Ishikawa (cell line): ENCODE measurements at regions not wholly inside any gene's neighbourhood (a gene's known extent, or its start where the extent isn't known, plus 50 kb on each side); places are given as distances from the start of the nearest gene placed in this dataset.

Experiments used
- CEBPB ChIP-seq: IDR thresholded peaks from 2 replicates; pipeline ENCODE4 v1.6.1; 2012
- CREB1 ChIP-seq: IDR thresholded peaks from 2 replicates; pipeline ENCODE4 v1.6.1; 2012; ENCODE audit warnings: low read depth
- EGR1 ChIP-seq: IDR thresholded peaks from 2 replicates; pipeline ENCODE4 v1.6.1; 2012
- EP300 ChIP-seq: IDR thresholded peaks from 2 replicates; pipeline ENCODE4 v1.6.1; 2012; ENCODE audit warnings: borderline replicate concordance
- FOXM1 ChIP-seq: IDR thresholded peaks from 2 replicates; pipeline ENCODE4 v1.6.1; 2012; ENCODE audit warnings: low read depth, borderline replicate concordance
- MAX ChIP-seq: IDR thresholded peaks from 2 replicates; pipeline ENCODE4 v1.6.1; 2012
- NFIC ChIP-seq: IDR thresholded peaks from 2 replicates; pipeline ENCODE4 v1.6.1; 2012
- RAD21 ChIP-seq: IDR thresholded peaks from 2 replicates; pipeline ENCODE4 v1.6.1; 2012; ENCODE audit warnings: low read depth
- REST ChIP-seq: IDR thresholded peaks from 2 replicates; pipeline ENCODE4 v1.6.1; 2012; ENCODE audit warnings: low read depth, mild to moderate bottlenecking
- TAF1 ChIP-seq: IDR thresholded peaks from 2 replicates; pipeline ENCODE4 v1.6.1; 2012; ENCODE audit warnings: low read depth, mild to moderate bottlenecking
- TCF12 ChIP-seq: IDR thresholded peaks from 2 replicates; pipeline ENCODE4 v1.6.1; 2012; ENCODE audit warnings: low read depth
- TEAD4 ChIP-seq: IDR thresholded peaks from 2 replicates; pipeline ENCODE4 v1.6.1; 2012
- USF1 ChIP-seq: IDR thresholded peaks from 2 replicates; pipeline ENCODE4 v1.6.1; 2012
- YY1 ChIP-seq: IDR thresholded peaks from 2 replicates; pipeline ENCODE4 v1.6.1; 2012; ENCODE audit warnings: low read depth
- ZBTB7A ChIP-seq: IDR thresholded peaks from 2 replicates; pipeline ENCODE4 v1.6.1; 2012; ENCODE audit warnings: low read depth

- TF ChIP-seq CREB1 = no peak
Measured at GRCh38 chr2:552906-553305, 124.3 kb downstream of the TMEM18 start.

- no peak for TF ChIP-seq FOXM1
- no peak for TF ChIP-seq NFIC
- TF ChIP-seq TAF1 = no peak
- no peak for TF ChIP-seq MAX
- no peak for TF ChIP-seq TCF12
- no peak for TF ChIP-seq CEBPB
- no peak for TF ChIP-seq TEAD4
- no peak for TF ChIP-seq ZBTB7A
- TF ChIP-seq REST = no peak
- TF ChIP-seq YY1 = no peak
- no peak for TF ChIP-seq CREB1
- TF ChIP-seq RAD21 = no peak
Measured at GRCh38 chr2:551621-552020, 125.6 kb downstream of the TMEM18 start.

- TF ChIP-seq CEBPB = no peak
- no peak for TF ChIP-seq TAF1
- TF ChIP-seq MAX = no peak
- TF ChIP-seq TEAD4 = no peak
- TF ChIP-seq REST = no peak
- no peak for TF ChIP-seq EP300
- TF ChIP-seq RAD21 = no peak
- TF ChIP-seq NFIC = no peak
- TF ChIP-seq ZBTB7A = no peak
- no peak for TF ChIP-seq YY1
- no peak for TF ChIP-seq TCF12
- TF ChIP-seq USF1 = no peak
- TF ChIP-seq FOXM1 = no peak
- no peak for TF ChIP-seq CREB1
- TF ChIP-seq EGR1 = no peak
Measured at GRCh38 chr2:550860-551567, 126.2 kb downstream of the TMEM18 start.

- no peak for TF ChIP-seq YY1
- no peak for TF ChIP-seq TEAD4
- no peak for TF ChIP-seq ZBTB7A
- no peak for TF ChIP-seq CREB1
Measured at GRCh38 chr2:545711-546650, 131.2 kb downstream of the TMEM18 start.

- no peak for TF ChIP-seq MAX
- no peak for TF ChIP-seq USF1
- no peak for TF ChIP-seq TAF1
- TF ChIP-seq YY1 = no peak
- TF ChIP-seq EP300 = no peak
- no peak for TF ChIP-seq EGR1
- no peak for TF ChIP-seq TCF12
- no peak for TF ChIP-seq CEBPB
- TF ChIP-seq FOXM1 = no peak
- no peak for TF ChIP-seq NFIC
- TF ChIP-seq CREB1 = no peak
- TF ChIP-seq RAD21 = no peak
- TF ChIP-seq TEAD4 = no peak
- no peak for TF ChIP-seq REST
- TF ChIP-seq ZBTB7A = no peak
Measured at GRCh38 chr2:545228-545627, 132.0 kb downstream of the TMEM18 start.
